ENCODE measurements at regions not wholly inside any gene's neighbourhood (a gene's known extent, or its start where the extent isn't known, plus 50 kb on each side); places are given as distances from the start of the nearest gene placed in this dataset.

- POLR2A ChIA-PET = no interaction called here
- Histone ChIP-seq H3K9me1 (ENCODE audit: control insufficient read depth, insufficient read depth, low read length) (no peaks in the 10 kb centered on the region), H3K9ac (ENCODE audit: insufficient read depth in 1 of 2, low read depth in 2 of 2, low read length in 2 of 2) (no peak overlapping the region), H3K36me3 (ENCODE audit: control insufficient read depth, insufficient read depth, low read length) (no peaks in the 10 kb centered on the region), H3K27ac (ENCODE audit: extremely low read depth, low read depth, low read length) (no peak overlapping the region), H4K20me1 (replicated peaks; ENCODE audit: control insufficient read depth, insufficient read depth, low read length) (no peaks in the 10 kb centered on the region), H3K79me2 (ENCODE audit: control insufficient read depth, insufficient read depth, low read length) (no peaks in the 10 kb centered on the region), H2AFZ (ENCODE audit: low read depth, low read length) (no peak overlapping the region), H3K4me1 (replicated peaks in 1 of 2; ENCODE audit: control insufficient read depth in 2 of 2, insufficient read depth in 2 of 2, low read length in 2 of 2) (no peaks in the 10 kb centered on the region), H3K4me2 (ENCODE audit: insufficient read depth, low read length) (no peak overlapping the region), H3K4me3 (no peak overlapping the region), H3K9me3 (replicated peaks; ENCODE audit: control insufficient read depth, insufficient read depth, low read depth, low read length) (no peaks in the 10 kb centered on the region), H3K27me3 (ENCODE audit: control insufficient read depth in 2 of 2, insufficient read depth in 2 of 2, low read length in 2 of 2) (no peaks in the 10 kb centered on the region)
- DNase-seq (ENCODE audit: extremely low read depth in 1 of 4, low spot score in 3 of 4) (peak in 3 of 4 experiments; percentile 6 to 12 (median 8)), FAIRE-seq (no peak), ATAC-seq (peak; percentile 70)
- WGBS (ENCODE audit: insufficient coverage, low coverage, missing lambda C conversion rate) = 7% methylated on average over 3 of the region's 3 CpGs
- intact Hi-C loops (cut with micrococcal nuclease) (loop anchor here (10.0 kb wide), 1 partner anchor 111 kb away; the partner anchor contains the start of gene KLHL13), in situ Hi-C loops (cut with MboI) (no loop called here)
- no TSS peak for BruUV-seq (replicated peaks)
- CTCF ChIA-PET (ENCODE audit: low intra/inter-chr PET ratio) = no interaction called here
- TF ChIP-seq KDM1A (IDR thresholded peaks at IDR 0.05) (no peak), GTF2E2 (tag; IDR thresholded peaks at IDR 0.05) (no peak), RAD21 (CRISPR knock-in tag; conservative IDR thresholded peaks at IDR 0.05 in 1 of 2, IDR thresholded peaks at IDR 0.05 in 1 of 2) (peak; percentile 40 to 69; a peak in 3 of 4 replicates), EGR1 (conservative IDR thresholded peaks at IDR 0.05) (no peak), SOX6 (IDR thresholded peaks at IDR 0.05) (no peak), CREB1 (IDR thresholded peaks at IDR 0.05) (no peak), CREB1 (CRISPR knock-in tag; IDR thresholded peaks at IDR 0.05) (no peak), PCBP2 (IDR thresholded peaks at IDR 0.05; ENCODE audit: low read depth, low read length, poor library complexity, severe bottlenecking) (no peak), HMGXB4 (CRISPR knock-in tag; IDR thresholded peaks at IDR 0.05) (no peak), CTCF (IDR thresholded peaks at IDR 0.05 in 2 of 3, conservative IDR thresholded peaks at IDR 0.05 in 1 of 3; ENCODE audit: insufficient read depth in 2 of 3, low read depth in 1 of 3, low read length in 3 of 3) (peak; percentile 9 to 48 (median 21); a peak in 3 of 6 replicates)
- TF ChIP-seq, protein P1, sequence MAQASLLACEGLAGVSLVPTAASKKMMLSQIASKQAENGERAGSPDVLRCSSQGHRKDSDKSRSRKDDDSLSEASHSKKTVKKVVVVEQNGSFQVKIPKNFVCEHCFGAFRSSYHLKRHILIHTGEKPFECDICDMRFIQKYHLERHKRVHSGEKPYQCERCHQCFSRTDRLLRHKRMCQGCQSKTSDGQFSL (CRISPR knock-in tag; IDR thresholded peaks at IDR 0.05) = no peak
- TF ChIP-seq, protein P1 (tag; IDR thresholded peaks at IDR 0.05) = no peak
These were observed 109.3 kb upstream of the KLHL13 start for GRCh38 chrX:118225711-118226428.
